Testis (tissue), 2 donors: ENCODE measurements at regions not wholly inside any gene's neighbourhood (a gene's known extent, or its start where the extent isn't known, plus 50 kb on each side); places are given as distances from the start of the nearest gene placed in this dataset.

ENCODE experiments used
- DNase-seq: peaks from one replicate; pipeline ENCODE4 v3.0.0-alpha.2; 2019
- H3K27ac ChIP-seq, 2 donors: fragments of 200-600 bp; sonication (generic); one replicate each; pipeline ENCODE4 v1.5.1; 2019
- H3K27me3 ChIP-seq: fragments of 200-600 bp; sonication (generic); one replicate; pipeline ENCODE4 v1.5.1; 2019
- H3K36me3 ChIP-seq: fragments of 200-600 bp; sonication (generic); one replicate; pipeline ENCODE4 v1.5.1; 2017; ENCODE audit warnings: low read depth; ENCODE audit errors: missing control alignments
- H3K4me1 ChIP-seq: fragments of 200-600 bp; sonication (generic); one replicate; pipeline ENCODE4 v1.5.1; 2019
- H3K4me3 ChIP-seq, 2 donors: fragments of 200-600 bp; sonication (generic); one replicate each; pipeline ENCODE4 v1.5.1; 2017 to 2019
- H3K9me3 ChIP-seq: fragments of 200-600 bp; sonication (generic); one replicate; pipeline ENCODE4 v1.5.1; 2017
- POLR2A ChIP-seq: fragments of 450-650 bp; IDR thresholded peaks from one replicate; pipeline ENCODE4 v1.6.1; 2017; ENCODE audit warnings: antibody characterized with exemption, mild to moderate bottlenecking, moderate library complexity
- WGBS, 2 donors: methylation state at CpG; one replicate each; pipeline ENCODE4 v1.1.5; 2018; 5-methylcytosine and 5-hydroxymethylcytosine counted together
- intact Hi-C: fragments of 100-400 bp; cut with DNase I; formaldehyde crosslinking; loops from one replicate; pipeline ENCODE4 v1.15.1; 2023; ENCODE audit warnings: low total_unique reads
- TF ChIP-seq, protein P1 (sequence below), 3 experiments: fragments of 450-650 bp in 2 of 3; fragments of 200-600 bp in 1 of 3; sonication (generic) in 1 of 3; IDR thresholded peaks; one replicate each; pipeline ENCODE4 v1.5.1; 2016 to 2019; ENCODE audit warnings: antibody characterized with exemption in 3 of 3, mild to moderate bottlenecking in 2 of 3, moderate library complexity in 1 of 3

DNA sequence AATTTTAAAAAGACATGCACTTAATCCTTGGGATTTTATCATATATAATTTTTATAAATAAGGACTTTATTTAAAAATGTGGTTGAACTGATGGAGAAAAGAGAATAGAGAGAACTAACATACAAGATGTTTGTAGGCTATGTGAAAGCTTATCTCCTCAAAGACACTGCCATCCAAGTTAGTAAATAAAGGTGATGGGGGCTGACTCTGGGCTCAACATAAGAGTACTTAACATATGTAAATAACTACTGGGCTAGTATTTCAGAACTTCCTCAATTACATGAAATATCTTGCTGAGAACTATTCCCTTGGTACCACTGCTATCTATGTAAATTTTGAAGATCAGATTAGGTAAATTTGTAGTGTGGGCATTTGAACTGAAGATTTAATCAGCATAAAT is 1017.3 kb upstream of the PCDH20 start:
- Histone ChIP-seq H3K36me3 (no peaks in the 10 kb centered on the region), H3K27me3 (no peaks in the 10 kb centered on the region), H3K4me1 (no peaks in the 10 kb centered on the region), H3K4me3 (no peak overlapping the region), H3K9me3 (no peaks in the 10 kb centered on the region), H3K27ac (no peak overlapping the region)
- TF ChIP-seq POLR2A, result no peak
- TF ChIP-seq, protein P1, sequence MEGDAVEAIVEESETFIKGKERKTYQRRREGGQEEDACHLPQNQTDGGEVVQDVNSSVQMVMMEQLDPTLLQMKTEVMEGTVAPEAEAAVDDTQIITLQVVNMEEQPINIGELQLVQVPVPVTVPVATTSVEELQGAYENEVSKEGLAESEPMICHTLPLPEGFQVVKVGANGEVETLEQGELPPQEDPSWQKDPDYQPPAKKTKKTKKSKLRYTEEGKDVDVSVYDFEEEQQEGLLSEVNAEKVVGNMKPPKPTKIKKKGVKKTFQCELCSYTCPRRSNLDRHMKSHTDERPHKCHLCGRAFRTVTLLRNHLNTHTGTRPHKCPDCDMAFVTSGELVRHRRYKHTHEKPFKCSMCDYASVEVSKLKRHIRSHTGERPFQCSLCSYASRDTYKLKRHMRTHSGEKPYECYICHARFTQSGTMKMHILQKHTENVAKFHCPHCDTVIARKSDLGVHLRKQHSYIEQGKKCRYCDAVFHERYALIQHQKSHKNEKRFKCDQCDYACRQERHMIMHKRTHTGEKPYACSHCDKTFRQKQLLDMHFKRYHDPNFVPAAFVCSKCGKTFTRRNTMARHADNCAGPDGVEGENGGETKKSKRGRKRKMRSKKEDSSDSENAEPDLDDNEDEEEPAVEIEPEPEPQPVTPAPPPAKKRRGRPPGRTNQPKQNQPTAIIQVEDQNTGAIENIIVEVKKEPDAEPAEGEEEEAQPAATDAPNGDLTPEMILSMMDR (IDR thresholded peaks at IDR 0.05), result no peak
- intact Hi-C loops, result no loop called here
- no peak for DNase-seq

DNA sequence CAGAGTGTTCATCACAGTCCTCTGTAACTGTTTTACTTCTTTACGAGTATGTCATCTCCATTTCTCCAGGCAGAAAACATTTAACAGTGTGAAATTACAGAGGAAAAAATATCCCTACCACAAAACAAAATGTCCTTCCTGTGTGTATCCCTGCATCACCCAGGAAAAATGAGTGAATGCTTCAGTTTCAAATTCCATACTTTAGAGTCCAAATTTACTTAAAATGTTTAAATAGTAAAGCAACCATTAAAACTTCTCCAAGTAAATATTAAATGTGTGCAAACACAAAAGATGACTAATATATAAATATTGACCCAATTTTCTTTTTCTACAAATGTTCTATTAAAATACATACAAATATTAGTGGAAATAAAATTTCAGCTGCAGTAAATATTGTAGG is 1016.6 kb upstream of the PCDH20 start:
- no peak overlapping the region for H3K27ac ChIP-seq
- no peaks in the 10 kb centered on the region for H3K27me3 ChIP-seq
- no peaks in the 10 kb centered on the region for H3K4me1 ChIP-seq
- TF ChIP-seq POLR2A, result no peak
- TF ChIP-seq, protein P1 (IDR thresholded peaks at IDR 0.05), result no peak
- intact Hi-C loops, result no loop called here
- 86 to 91% methylated on average over 1 of the region's 1 CpG for WGBS, 2 donors
- no peaks in the 10 kb centered on the region for H3K9me3 ChIP-seq
- no peak for DNase-seq
- H3K4me3 ChIP-seq, result no peak overlapping the region
- H3K36me3 ChIP-seq, result no peaks in the 10 kb centered on the region

DNA sequence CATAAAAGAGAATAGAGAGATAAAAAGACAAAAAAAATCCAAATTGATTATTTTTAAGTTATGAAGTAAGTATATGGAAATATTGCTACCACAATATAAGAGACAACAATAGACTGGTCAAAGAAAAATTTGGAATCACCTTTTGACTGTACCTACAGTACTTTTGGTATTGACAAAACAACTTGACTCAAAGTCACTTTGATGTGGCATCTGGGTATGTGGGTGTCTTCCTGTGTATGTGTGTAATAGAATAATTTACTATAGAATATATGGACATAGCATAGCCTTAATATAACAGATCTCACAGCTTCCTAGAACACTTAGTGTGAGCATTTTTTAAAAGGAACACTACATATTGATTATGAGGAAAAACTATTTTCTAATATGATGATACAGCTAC is 1016.2 kb upstream of the PCDH20 start:
- DNase-seq, result no peak
- intact Hi-C loops, result no loop called here
- no peaks in the 10 kb centered on the region for H3K9me3 ChIP-seq
- H3K27ac ChIP-seq, result no peak overlapping the region
- TF ChIP-seq, protein P1 (IDR thresholded peaks at IDR 0.05), result no peak
- H3K4me3 ChIP-seq, result no peak overlapping the region
- no peaks in the 10 kb centered on the region for H3K27me3 ChIP-seq
- H3K4me1 ChIP-seq, result no peaks in the 10 kb centered on the region
- H3K36me3 ChIP-seq, result no peaks in the 10 kb centered on the region

DNA sequence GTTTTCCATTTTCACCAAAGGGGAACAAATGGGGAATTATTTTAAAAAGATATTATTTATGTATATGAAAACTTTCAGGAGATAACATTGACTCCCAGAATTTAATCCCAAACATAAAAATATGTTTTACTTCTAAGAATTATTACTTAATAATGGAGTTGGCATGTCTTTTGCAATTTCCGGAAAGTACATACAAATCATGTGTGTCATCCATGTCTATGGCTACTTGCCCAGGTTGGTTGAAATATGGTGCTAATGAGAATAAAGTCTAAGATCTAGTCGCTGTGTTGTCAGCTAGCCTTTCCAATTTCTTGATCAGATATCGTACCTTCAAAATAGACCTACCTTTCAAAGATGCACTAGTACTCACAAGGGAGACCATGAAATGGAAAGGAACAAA is 1003.2 kb upstream of the PCDH20 start:
- intact Hi-C loops, result no loop called here
- Histone ChIP-seq H3K4me3 (no peak overlapping the region), H3K36me3 (no peaks in the 10 kb centered on the region), H3K4me1 (no peaks in the 10 kb centered on the region), H3K27me3 (no peaks in the 10 kb centered on the region), H3K27ac (no peak overlapping the region), H3K9me3 (no peaks in the 10 kb centered on the region)
- DNase-seq, result no peak
- WGBS, 2 donors, result 62 to 69% methylated on average over 3 of the region's 3 CpGs
- no peak for TF ChIP-seq POLR2A
- TF ChIP-seq, protein P1 (IDR thresholded peaks at IDR 0.05), result no peak

DNA sequence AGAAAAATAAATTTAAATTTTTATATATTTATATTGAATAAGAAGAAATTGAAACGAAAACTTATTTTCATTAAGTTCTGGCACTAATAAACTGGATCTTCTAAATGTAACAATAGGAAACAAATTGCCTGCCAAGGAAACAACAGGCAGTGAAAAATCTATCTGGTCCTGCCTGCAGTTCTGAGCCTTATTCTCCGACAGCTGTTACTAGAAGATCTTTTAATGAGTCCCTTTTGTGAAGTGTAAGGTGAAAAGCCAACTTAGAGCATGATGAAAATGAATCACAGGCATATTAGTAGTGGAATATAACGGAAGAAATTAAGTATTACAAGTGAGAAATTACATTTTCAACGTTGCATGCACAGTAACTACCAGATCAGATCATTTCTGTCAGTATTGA is 1002.7 kb upstream of the PCDH20 start:
- H3K4me1 ChIP-seq, result no peaks in the 10 kb centered on the region
- 48% methylated on average over 4 of the region's 4 CpGs for WGBS, 2 donors
- DNase-seq, result no peak
- no peaks in the 10 kb centered on the region for H3K27me3 ChIP-seq
- intact Hi-C loops, result no loop called here
- no peak overlapping the region for H3K27ac ChIP-seq
- no peaks in the 10 kb centered on the region for H3K36me3 ChIP-seq
- TF ChIP-seq, protein P1 (IDR thresholded peaks at IDR 0.05), result no peak
- TF ChIP-seq POLR2A, result no peak
- H3K9me3 ChIP-seq, result no peaks in the 10 kb centered on the region
- H3K4me3 ChIP-seq, result no peak overlapping the region
